Esophagus squamous epithelium (tissue), 4 donors: ENCODE measurements at regions not wholly inside any gene's neighbourhood (a gene's known extent, or its start where the extent isn't known, plus 50 kb on each side); places are given as distances from the start of the nearest gene placed in this dataset.

Source experiments
- POLR2A ChIP-seq, 4 donors: fragments of 450-650 bp; IDR thresholded peaks; one replicate each; pipeline ENCODE4 v1.6.1; 2017; ENCODE audit warnings: antibody characterized with exemption in 4 of 4, mild to moderate bottlenecking in 4 of 4, moderate library complexity in 3 of 4
- TF ChIP-seq, protein P1 (sequence below), 6 experiments: fragments of 450-650 bp in 4 of 6; fragments of 200-600 bp in 2 of 6; sonication (generic) in 2 of 6; IDR thresholded peaks; one replicate each; pipeline ENCODE4 v1.5.1; 2016 to 2019; ENCODE audit warnings: antibody characterized with exemption in 6 of 6, mild to moderate bottlenecking in 4 of 6, moderate library complexity in 4 of 6

DNA sequence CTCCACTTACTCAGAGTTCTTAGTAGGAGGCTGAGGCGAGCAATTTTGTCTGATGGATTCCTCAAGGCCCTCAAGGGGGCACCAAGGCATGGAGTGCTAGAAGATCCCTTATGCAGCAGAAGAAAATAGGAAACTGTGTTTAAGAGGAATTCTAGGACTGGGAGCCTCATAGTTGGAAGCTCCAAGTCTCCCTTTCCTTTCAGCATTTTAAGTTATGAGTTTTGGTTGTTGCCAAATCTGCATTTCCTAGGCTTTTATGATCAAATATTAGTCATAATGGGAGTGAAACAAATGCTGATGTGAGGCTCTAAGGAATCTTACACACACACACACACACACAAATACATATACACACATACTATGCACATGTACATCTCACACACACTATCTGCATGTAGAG lies 714.0 kb downstream of the UTRN start:
- no peak for TF ChIP-seq POLR2A (IDR thresholded peaks at IDR 0.05)
- TF ChIP-seq, protein P1, sequence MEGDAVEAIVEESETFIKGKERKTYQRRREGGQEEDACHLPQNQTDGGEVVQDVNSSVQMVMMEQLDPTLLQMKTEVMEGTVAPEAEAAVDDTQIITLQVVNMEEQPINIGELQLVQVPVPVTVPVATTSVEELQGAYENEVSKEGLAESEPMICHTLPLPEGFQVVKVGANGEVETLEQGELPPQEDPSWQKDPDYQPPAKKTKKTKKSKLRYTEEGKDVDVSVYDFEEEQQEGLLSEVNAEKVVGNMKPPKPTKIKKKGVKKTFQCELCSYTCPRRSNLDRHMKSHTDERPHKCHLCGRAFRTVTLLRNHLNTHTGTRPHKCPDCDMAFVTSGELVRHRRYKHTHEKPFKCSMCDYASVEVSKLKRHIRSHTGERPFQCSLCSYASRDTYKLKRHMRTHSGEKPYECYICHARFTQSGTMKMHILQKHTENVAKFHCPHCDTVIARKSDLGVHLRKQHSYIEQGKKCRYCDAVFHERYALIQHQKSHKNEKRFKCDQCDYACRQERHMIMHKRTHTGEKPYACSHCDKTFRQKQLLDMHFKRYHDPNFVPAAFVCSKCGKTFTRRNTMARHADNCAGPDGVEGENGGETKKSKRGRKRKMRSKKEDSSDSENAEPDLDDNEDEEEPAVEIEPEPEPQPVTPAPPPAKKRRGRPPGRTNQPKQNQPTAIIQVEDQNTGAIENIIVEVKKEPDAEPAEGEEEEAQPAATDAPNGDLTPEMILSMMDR (IDR thresholded peaks at IDR 0.05), result no peak
